GM19324 (cell line): ENCODE measurements at regions not wholly inside any gene's neighbourhood (a gene's known extent, or its start where the extent isn't known, plus 50 kb on each side); places are given as distances from the start of the nearest gene placed in this dataset.
"Not testable (repeated sequence)": the region's sequence is repeated elsewhere in the genome, so short reads cannot be mapped to it uniquely, and the experiment has no call there.

Experiments used
- ATAC-seq: cut with Tn5 transposase; IDR thresholded peaks from one replicate; pipeline ENCODE4 v1.9.1; 2021; ENCODE audit warnings: mild to moderate bottlenecking, moderate library complexity; ENCODE audit not compliant: unreplicated experiment, low FRiP score

- ATAC-seq = no peak
Measured at GRCh38 chr2:224182498-224182897, 143.4 kb upstream of the SERPINE2 start.

GRCh38 chr2:224181534-224182155 is 142.6 kb upstream of the SERPINE2 start:
- no peak for ATAC-seq

GRCh38 chr2:224180810-224181209 is 141.7 kb upstream of the SERPINE2 start:
- no peak for ATAC-seq

GRCh38 chr2:224178056-224178455 is 139.0 kb upstream of the SERPINE2 start:
- no peak for ATAC-seq

- ATAC-seq = no peak
Measured at GRCh38 chr2:224175538-224175937, 136.5 kb upstream of the SERPINE2 start.

- no peak for ATAC-seq
Measured at GRCh38 chr2:224174990-224175389, 135.9 kb upstream of the SERPINE2 start.

- no peak for ATAC-seq
Measured at GRCh38 chr2:224174521-224174920, 135.4 kb upstream of the SERPINE2 start.

GRCh38 chr2:224173933-224174332 is 134.8 kb upstream of the SERPINE2 start:
- no peak for ATAC-seq

- ATAC-seq = no peak
Measured at GRCh38 chr2:224173210-224173609, 134.1 kb upstream of the SERPINE2 start.

- no peak for ATAC-seq
Measured at GRCh38 chr2:224171226-224171625, 132.1 kb upstream of the SERPINE2 start.

- ATAC-seq = no peak
Measured at GRCh38 chr2:224169847-224170246, 130.8 kb upstream of the SERPINE2 start.

GRCh38 chr2:224167781-224168180 is 128.7 kb upstream of the SERPINE2 start:
- ATAC-seq = not testable (repeated sequence)

GRCh38 chr2:224166654-224167053 is 127.6 kb upstream of the SERPINE2 start:
- ATAC-seq = no peak

GRCh38 chr2:224165901-224166319 is 126.8 kb upstream of the SERPINE2 start:
- no peak for ATAC-seq

GRCh38 chr2:224163566-224164307 is 124.7 kb upstream of the SERPINE2 start:
- no peak for ATAC-seq

GRCh38 chr2:224162122-224162521 is 123.0 kb upstream of the SERPINE2 start:
- no peak for ATAC-seq

GRCh38 chr2:224161712-224162111 is 122.6 kb upstream of the SERPINE2 start:
- no peak for ATAC-seq

GRCh38 chr2:224160917-224161316 is 121.8 kb upstream of the SERPINE2 start:
- no peak for ATAC-seq

- ATAC-seq = no peak
Measured at GRCh38 chr2:224159345-224159928, 120.4 kb upstream of the SERPINE2 start.

GRCh38 chr2:224158831-224159230 is 119.7 kb upstream of the SERPINE2 start:
- ATAC-seq = no peak

- ATAC-seq = no peak
Measured at GRCh38 chr2:224158061-224158460, 119.0 kb upstream of the SERPINE2 start.

GRCh38 chr2:224157655-224158054 is 118.6 kb upstream of the SERPINE2 start:
- no peak for ATAC-seq
